NCI-H82 (cell line): ENCODE measurements at regions not wholly inside any gene's neighbourhood (a gene's known extent, or its start where the extent isn't known, plus 50 kb on each side); places are given as distances from the start of the nearest gene placed in this dataset.
A peak's percentile ranks its signal among the peaks of the same experiment; 100 is the strongest.

Experiments
- DNase-seq: peaks from one replicate; lab custom pipeline; 2025; lab: John Stamatoyannopoulos, UW

DNA sequence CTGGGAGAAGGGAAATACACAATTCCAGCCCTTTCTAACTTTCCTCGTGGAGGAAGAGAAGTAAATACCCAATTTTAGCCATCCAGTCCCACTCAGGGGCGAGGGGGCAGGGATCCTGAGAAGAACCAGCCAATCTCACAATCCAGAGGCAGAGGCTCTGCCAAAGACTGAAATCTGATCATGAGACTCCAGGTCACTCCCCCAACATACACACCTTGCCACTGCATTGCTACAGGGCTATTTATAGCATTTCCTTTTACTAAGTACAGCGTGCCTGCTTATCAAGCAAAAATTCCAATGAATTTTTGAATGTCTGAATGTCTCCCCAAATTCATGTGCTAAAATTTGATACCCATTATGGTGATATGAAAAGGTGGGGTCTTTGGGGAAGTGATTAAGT, 1687.5 kb downstream of the EFNB2 start:
- DNase-seq = no peak

DNA sequence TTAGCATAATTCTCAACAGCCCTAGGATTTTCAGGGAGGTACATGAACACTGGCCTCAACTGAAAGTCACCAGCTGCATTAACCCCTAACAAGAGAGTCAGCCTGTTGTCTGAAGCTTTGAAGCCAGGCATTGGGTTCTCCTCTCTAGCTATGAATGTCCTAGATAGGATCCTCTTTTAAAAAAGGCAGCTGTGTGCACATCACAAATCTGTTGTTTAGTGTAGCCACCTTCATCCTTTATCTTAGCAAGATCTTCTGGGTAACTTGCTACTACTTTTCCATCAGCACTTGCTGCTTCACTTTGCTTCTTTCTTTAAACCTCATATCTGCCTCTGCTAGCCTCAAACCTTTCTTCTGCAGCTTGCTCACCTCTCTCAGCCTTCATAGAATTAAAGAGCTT, 1692.1 kb downstream of the EFNB2 start:
- DNase-seq = peak; percentile 33

DNA sequence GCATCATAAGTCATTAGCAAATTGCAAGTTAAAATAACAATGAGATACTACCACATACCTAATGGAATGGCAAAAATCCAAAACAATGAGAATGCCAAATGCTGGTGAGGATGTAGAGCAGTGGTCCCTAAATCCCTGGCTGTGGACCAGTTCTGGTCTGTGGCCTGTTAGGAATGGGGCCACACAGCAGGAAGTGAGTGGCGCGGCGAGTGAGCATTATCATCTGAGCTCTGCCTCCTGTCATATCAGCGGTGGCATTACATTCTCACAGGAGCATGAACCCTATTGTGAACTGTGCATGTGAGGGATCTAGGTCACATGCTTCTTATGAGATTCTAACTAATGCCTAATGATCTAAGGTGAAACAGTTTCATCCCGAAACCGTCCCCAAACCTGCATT, 1694.4 kb downstream of the EFNB2 start:
- DNase-seq = no peak

DNA sequence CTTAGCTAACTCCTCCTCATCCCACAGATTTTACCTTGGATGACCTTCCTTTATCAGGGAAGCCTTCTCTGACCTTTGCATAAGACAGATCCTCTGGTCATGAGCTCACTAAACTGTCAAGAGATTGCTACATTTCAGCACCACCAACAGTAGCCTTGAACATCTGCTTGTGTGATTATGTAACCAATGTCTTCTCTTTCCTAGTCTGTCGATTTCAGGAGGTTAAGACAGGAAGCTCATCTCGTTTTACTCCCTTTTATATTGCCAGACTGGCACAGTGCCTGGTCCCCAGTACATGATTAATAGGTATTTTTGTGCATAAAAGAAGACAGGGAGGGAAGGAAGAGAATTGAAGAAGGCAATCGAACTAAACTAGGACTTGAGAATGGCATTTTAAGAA, 1697.7 kb downstream of the EFNB2 start:
- DNase-seq = peak; percentile 27

DNA sequence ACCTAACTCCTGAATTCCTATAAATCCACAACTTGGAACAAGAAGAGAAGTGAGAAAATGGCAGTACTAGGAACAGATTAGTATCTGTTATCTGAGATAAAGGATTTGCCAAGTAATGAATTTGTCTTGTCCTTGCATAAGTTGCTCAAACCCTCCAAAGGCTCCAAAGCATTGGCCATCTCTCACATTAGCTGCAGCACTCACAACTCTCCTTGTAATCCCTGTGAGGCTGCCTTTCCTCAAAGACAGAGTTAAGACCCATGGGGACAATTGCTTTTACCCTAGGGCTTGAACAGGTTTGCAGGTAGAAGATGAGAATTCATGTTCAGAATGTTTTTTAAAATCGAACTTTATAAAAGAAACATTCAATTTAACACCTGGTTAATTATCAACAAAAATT, 1702.2 kb downstream of the EFNB2 start:
- peak; percentile 50 for DNase-seq

DNA sequence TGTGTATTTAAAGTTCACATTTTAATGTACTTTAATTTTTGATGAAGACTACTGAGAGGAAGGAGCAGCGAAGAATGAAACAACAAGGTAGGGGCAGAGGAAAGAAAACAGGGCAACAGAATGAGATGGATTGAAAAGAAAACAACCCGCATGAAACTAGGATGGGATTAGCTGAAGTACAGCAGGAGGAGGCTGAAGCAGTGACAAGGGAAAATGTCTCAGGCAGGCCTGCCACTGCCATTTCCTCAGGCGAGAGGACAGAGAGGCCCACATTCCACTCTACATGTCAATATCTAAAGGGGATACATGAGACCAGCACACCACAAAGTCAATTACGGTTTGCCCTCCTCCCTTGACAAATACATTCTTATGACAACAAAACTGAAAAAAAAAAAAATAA, 1703.2 kb downstream of the EFNB2 start:
- peak; percentile 28 for DNase-seq

DNA sequence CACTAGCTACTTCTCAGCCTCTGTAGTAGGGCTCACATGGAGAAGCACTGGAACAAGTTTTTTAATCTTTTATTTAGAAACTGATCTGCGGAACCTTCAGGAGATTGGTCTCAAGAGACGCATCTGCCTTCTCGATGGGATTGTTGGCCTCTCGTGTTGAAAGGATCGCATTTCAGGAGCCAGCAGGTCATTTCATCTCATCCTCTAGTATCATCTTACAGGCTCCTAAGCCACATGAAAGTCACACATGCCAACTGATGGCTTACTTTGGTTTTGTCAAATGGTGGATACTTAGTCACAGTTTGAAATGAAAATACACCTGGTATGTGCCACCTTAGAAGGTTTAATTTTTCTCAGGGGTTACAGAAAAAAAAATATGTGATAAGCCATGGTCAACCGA, 1703.6 kb downstream of the EFNB2 start:
- DNase-seq = peak; percentile 78

DNA sequence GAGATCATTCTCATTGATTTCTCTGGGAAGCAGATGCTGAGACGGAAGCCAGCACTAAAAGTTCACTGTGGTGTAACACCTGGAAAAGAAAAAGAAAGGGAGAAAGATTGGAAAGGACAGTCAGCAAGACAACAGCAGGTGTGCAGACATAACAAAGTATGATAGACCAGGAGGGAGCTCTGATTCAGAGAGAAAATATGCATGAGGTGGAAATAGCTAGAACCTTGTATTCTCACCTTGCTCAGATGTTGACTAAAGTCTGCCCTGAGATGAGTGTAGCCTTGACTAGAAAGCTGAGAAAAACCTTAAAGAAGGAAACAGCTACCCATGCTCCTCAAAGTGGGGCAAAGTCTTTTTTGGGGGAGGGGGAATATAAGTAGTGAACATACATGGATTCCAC, 1711.8 kb downstream of the EFNB2 start:
- DNase-seq = no peak

DNA sequence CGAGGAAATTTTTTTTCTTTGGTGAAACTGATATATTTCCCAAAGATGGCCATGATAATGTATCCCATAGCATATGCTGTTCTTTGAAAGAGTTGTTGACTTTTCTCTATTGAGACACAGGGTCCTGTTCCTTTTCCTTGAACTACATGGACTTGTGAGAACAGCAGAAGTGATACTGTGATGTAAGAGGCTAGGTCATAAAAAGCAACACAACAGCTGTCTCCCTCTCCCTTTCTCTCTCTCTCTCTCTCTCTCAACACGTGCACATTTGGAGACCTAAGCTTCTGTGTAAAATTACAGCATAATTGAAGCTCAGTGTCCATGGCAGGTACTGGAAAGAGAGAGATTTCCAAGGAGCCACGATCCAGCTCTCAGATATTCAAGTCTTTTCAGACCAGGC, 1712.4 kb downstream of the EFNB2 start:
- DNase-seq = no peak

DNA sequence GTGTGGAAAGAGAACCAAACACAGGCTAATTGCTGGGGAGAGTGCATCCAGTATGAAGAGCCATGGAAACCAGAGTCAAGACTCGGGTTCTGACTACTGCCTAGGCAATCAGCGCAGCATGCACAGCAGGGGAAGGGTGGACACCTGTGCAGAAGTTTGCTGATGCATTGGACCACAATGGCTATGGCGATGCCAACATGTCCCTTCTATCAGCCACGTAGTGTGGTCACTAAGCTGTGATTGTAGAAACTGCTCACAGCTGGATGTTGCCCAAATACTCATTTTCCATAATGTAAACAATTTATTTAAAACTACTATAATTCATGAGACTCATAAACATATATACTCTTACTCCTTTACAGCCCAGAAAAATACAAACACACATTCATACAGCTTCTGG, 1718.2 kb downstream of the EFNB2 start:
- DNase-seq = no peak

DNA sequence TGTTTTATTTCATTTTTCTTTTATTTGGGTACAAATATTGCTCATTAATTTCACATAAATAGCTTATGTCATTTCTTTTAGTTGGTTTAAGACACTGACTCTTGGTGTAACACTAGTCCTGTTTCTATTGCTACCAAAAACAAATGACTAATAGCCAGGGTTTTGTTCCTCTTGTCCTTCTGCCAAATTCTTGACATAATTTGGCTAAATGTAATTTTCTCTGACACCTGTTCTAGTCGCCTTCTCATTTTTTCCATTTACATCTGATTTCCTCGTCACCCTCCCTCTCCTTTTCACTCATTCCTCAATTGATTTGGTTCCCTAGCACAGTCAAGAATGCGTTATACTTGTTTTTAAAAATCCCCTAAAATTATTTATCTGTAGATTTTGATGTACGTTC, 1718.7 kb downstream of the EFNB2 start:
- DNase-seq = no peak

DNA sequence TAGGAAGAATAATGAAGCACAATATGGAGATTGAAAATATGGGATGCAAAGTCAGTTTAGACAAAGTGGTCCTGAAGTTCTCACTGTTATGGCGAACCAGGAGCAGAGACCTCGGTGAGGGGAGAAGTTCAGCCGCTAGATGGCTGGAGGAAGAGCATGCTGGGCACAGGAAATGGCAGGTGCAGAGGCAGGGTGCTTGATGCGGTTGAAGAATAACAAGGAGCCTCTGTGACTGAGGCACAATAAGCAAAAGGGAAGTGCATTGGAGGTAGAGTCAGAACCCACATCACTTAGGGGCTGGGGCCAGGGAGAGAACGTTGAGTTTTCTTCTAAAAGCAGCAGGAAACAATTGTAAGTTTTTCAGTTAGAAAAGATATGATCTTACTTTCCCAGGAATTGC, 1725.2 kb downstream of the EFNB2 start:
- DNase-seq = no peak

DNA sequence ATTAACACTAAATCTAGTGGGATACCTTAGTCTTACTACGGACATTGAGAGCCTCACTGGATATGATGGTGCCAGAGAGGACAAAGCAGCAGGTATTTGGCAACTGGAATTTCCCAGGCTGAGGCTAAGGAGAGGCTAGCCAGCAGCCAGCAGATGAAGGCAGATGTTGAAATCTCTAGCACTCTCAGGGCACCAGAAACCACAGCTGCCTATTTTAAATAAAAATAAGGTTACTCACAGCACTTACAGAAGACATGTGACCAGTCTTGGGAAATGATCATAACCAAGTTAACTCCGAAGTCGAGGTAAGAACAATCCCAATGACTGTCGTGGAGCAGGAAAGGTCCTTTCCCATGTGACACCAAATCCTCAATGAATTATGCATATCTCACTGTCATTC, 1726.0 kb downstream of the EFNB2 start:
- no peak for DNase-seq

DNA sequence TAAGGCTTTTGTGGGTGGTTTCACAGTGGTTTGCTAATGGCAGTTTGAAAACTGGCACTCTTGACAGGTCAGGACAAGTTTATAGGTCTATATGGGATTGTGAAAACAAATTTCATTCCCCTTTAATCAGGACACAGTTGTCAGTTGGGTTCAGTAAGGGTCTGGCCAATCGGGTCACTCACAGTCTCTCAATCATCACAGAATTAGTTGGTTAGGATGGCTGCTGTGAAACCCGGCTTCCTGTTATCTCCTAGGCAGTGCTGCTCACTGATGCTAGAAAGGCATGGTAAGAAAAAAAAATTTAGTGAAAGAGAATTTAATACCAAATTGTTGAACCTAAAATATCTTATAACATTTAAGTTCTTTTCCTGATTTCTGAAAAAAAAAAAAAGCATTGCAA, 1730.1 kb downstream of the EFNB2 start:
- no peak for DNase-seq

DNA sequence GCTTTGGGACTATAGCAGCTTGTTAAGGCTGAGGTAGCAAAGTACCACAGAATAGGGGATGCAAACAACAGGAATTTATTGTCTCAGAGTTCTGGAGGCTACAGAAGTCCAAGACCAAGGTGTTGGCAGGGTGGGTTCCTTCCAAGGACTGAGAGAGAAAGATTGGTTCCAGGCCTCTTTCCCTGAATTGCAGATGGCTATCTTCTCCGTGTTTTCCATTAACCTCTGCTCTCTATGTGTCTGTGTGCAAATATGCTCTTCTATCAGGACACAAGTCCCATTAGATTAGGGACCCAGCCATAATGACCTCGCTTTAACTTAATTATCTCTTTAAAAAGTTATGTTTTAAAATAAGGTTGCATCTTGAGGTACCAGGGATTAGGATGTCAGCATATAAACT, 1732.9 kb upstream of the SLC10A2 start:
- no peak for DNase-seq

DNA sequence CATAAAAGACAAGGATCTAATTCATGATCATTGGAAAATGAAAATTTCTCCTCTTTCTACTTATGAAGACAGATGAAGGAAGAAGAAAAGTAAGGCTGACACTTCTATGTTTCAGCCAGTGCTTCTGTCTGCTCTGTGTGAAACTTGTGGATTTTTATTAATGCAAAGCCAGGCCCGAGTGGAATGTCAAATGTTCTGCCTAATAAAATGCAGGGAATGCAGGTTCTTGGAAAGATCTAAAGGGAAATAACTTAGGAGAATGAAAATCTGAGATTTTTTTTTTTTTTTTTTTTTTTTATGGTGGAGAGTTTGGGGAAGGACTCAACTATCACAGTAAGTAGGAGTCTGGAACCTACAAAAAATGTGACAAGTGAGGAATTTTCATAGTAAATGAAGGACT, 1732.3 kb upstream of the SLC10A2 start:
- no peak for DNase-seq

DNA sequence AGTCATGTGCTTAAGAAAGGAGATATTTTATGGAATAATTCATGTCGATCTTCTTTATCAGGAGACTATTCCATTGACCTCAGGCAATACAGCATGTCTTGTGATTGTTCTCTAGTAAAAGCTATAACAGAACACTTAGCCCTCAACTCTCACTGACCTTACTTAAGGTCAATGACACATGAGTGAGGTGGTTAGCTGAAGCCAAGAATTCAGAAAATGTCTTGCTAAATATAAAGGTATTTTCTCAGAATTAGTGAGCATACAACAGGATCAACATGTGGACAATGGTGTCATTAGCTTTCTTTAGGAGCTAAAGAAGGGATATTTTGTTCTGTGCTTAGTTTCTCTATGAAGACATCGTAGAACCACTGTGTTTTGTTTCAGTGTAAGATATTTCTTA, 1730.4 kb upstream of the SLC10A2 start:
- no peak for DNase-seq

DNA sequence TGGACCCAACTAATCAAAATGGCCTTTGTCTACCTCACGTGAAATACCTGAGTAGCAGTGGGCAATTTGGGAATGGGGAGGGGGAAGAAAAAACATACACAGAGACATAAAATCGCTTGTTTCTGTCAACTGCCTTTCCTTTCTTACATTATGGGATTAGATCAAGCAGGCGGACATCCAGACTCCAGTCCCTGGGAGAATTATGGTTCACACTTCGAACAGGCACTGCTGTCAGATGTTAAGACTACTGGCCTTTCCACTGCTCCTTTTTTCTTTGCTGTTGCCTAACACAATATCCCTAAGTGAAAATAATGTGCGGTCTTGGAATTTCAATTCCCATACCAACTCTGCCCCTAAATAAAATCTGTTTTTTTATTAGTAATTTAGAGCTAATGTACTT, 1719.7 kb upstream of the SLC10A2 start:
- peak; percentile 68 for DNase-seq

DNA sequence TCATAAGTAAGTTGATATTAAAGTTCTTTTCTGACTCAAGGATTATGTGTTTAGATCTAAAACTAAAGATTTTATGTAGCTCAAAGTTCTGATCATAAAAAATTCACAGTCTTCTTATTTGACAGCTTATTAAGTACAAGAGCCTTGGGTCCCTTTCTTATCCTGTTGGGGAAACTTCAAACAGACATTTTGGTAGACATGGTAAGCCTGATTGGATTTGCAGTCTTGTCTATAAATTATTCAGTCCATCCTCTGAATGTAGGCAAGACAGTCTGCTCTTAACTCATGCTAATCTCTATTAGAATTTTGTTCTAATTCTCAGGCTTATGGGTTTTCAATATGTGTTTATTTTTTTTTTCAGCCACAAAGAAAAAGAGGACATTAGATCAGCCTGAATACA, 1718.7 kb upstream of the SLC10A2 start:
- DNase-seq = peak; percentile 56

DNA sequence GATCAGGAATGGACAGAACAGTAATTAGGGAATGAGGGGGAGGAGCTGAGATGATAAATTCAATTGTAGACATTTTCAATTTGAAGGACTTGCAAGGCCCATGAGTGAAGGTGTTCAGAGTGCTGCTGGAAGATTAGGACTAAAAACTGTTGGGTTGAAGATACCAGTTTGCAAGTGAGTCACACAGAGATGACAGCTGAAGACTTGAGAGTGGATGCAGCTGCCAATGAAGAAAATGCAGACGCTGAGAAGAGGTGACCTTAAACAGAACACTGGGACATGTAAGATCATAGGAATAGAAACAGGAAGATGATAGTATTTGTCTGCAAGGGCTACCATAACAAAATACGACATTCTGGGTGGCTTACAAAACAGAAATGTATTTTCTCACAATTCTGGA, 1716.5 kb upstream of the SLC10A2 start:
- no peak for DNase-seq

DNA sequence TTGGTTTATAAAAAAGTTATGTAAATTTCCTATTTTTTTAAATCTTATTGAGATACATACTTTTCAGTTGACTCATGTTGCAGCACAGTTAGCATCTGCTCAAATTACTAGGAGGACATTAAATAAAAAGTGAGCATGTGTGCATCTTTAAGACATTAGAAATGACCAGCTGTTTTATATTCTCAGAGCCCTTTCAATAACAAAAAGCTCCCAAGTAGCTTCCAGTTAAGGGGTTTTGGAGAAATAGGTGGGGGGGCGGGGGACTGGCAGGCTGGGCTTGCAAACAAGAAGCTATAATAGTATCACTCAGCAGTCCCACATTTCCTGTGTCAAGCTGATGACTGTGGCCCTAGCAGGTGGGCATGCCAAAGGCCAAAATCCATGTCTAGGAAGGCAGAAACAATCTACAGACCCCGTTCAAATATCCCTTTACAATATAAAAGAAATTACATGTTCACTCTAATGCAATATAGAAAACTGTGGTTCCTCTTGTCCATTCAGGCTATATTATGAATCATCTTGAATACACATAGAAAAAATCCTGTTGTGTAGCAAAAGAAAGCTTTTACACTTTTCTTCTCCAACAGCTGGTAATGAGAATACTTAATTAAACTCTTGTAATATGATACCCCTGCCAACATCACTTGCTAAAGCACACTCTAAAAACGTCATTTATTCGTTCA, 1713.2 kb upstream of the SLC10A2 start:
- peak; percentile 21 for DNase-seq

DNA sequence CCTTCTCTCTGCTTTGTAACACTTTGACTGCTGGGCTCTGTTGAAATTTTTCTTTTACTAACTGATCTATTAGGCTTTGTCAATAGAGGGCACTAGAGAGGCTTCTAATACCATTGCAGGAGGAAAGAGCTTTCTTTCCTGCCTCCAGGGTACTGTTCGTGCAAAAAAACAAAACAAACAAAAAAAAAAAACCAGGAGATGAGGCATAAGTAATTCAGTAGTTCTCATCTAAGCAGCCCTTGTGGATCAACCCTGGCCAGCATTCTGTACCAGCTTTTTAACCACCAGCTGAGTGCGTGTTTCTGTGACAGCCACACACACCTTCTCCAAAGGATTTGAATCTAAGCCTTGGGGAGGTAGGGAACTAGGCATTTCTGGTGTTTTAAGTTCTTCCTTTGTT, 1707.6 kb upstream of the SLC10A2 start:
- peak; percentile 84 for DNase-seq

DNA sequence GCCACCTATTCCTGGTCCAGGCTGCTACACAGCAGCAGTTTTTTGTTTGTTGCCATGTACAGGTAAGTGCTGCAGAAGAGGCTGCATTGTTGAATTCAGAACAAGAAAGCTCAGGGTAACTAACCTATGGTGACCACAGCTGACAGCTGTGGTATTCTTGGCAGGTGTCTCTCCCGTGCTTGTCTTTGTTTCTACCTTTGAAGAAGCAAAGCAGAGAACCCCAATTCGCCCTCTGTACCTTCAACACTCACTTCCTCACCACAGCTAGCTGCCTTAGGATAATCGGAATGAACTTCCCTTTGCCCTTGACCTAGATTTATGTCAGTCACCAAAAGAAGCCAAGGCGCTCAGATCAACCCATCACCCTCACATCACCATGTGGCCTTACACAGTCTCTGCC, 1703.3 kb upstream of the SLC10A2 start:
- DNase-seq = no peak

DNA sequence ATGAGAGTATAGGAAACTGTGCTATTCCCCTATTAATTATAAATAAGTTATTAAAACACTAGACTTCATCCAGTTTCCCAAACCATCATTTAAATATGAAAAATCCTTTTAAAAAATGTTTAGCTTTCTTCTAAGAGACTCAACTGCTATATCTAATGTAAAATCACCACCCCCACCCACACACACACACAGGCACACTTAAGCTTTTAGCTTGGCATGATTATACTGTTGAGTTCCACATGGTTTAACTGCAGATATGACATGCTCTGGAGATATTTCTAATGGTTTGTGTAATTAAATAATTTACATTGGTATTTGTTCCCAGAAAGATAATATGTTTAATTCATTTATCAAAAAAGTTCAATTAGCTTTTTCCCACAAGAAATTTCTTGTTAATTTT, 1700.1 kb upstream of the SLC10A2 start:
- DNase-seq = no peak

DNA sequence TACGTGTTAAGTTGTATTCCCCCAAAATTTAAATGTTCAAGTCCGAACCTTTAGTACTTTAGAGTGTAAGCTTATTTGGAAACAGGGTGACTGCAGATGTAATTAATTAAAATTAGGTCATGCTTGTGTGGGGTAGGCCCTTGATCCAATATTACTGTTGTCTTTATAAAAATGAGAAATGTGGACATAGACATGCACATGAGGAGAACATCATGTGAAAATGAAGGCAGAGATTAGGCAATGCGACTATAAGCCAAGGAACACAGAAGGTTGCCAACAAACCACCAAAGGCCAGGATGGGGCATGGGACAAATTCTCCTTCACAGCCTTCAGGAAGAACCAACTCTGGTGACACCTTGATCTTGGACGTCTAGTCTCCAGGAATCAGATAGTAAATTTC, 1698.4 kb upstream of the SLC10A2 start:
- DNase-seq = no peak
